DMS 273 (cell line): ENCODE measurements at regions not wholly inside any gene's neighbourhood (a gene's known extent, or its start where the extent isn't known, plus 50 kb on each side); places are given as distances from the start of the nearest gene placed in this dataset.
"Not testable (repeated sequence)": the region's sequence is repeated elsewhere in the genome, so short reads cannot be mapped to it uniquely, and the experiment has no call there.

Source experiments
- DNase-seq: peaks from one replicate; lab custom pipeline; 2025; ENCODE audit not compliant: unreplicated experiment; lab: John Stamatoyannopoulos, UW

DNA sequence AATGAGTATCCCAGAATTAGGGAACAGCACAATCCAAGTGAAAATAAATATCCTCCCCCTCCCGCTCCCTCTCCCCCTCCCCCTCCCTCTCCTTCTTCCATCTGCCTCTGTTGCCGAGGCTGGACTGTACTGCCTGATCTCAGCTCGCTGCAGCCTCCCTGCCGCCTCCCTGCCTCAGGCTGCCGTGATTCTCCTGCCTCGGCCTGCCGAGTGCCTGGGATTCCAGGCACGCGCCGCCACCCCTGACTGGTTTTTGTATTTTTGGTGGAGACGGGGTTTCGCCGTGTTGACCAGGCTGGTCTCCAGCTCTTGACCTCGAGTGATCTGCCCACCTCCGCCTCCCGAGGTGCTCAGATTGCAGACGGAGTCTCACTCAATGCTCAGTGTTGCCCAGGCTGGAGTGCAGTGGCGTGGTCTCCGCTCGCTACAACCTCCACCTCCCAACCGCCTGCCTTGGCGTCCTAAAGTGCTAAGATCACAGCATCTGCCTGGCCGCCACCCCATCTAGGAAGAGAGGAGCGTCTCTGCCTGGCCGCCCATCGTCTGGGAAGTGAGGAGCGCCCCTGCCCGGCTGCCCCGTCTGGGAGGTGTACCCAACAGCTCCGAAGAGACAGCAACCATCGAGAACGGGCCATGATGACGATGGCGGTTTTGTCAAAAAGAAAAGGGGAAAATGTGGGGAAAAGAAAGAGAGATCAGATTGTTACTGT, 178.9 kb upstream of the IPO5 start:
- not testable (repeated sequence) for DNase-seq

GRCh38 chr13:97780486-97780885, 173.0 kb upstream of the IPO5 start:
- no peak for DNase-seq

- no peak for DNase-seq
These were observed 171.6 kb upstream of the IPO5 start for GRCh38 chr13:97781891-97782305.

- no peak for DNase-seq
These were observed 167.0 kb upstream of the IPO5 start for GRCh38 chr13:97786510-97786909.

DNA sequence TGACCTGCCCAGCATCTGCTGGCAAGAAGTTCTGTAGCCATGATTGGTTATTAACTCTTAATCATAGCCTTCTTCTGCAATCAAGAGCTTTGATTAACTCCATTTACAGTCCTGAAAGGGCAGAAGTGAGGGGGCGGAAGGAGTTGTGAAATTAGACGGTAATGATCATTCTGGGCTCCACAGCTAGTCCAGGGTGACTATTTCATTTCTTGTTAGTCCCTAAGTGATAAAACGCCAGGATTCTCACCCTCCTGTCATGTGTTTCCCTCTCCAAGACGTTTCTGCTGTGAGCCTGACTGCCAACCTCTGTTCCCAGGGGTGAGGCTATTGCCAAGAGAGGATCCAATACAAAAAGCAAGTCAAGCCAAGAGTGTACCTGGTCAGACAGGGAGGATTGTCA, 155.9 kb upstream of the IPO5 start:
- no peak for DNase-seq

DNA sequence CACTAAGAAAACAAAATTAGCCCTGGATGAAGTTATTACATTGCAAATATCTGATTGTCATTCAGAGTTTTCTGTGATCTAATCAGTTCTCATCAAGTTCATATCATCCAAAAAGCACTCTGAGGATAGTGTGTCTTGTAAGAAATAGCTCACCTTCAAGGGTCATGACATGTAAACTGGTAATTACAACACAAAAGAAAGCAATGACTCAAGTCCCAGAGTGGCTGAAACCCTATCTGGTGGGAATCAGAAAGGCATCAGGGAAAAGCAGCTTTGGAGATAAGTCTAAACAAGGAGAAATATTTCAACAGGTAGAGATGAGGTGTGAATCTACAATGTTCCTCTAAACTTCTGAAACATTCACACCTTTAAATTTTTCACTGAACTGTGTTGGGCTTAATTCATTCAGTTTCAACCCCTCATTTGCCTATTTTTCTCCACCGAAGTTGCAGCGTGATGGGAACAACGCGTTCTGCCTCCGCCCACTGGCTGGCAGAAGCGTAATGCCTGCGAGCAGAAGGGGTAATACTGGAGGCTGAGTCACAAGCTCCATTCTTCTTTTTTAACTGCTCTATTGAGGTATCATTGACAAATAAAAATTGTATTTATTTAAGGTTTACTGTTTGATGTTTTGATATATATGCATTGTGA, 155.2 kb upstream of the IPO5 start:
- DNase-seq = no peak

GRCh38 chr13:97798836-97799235, 154.6 kb upstream of the IPO5 start:
- no peak for DNase-seq

DNA sequence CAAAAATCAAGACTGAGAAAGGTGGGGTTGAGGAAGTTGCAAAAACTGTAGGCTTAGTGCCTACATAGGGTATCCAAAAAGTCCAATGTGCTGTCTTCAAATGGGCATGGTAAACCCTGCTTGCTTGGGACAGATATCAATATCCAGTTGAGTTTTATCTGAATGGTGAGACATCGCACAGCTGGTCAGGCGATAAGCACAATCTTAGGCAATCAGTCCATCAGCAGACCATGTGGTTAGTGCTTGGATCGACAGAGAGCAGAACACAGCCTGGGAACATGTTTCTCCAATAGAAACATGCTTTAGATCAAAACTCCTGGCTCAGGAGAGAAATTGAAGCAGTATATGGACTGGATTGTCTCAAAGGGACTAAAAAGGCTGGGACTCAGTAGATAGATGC, 151.3 kb upstream of the IPO5 start:
- no peak for DNase-seq

DNA sequence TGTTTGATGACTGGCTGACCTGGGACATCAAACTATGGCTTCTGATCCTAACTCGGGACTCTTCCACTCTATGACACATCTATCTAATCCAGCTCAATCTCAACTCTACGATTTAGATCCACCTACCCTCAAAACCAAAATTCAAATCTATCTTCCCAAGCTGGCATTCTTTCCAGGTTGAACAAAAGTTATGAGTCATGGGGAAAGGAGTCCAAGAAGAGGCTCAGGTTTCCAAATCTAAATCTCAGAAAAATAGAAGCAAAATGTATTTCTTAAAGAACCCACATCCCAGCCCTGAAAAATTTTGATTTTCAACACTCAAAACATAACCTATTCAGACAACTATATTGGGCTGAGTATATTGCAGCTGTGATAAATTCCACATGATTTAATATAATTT, 143.9 kb upstream of the IPO5 start:
- DNase-seq = no peak

DNA sequence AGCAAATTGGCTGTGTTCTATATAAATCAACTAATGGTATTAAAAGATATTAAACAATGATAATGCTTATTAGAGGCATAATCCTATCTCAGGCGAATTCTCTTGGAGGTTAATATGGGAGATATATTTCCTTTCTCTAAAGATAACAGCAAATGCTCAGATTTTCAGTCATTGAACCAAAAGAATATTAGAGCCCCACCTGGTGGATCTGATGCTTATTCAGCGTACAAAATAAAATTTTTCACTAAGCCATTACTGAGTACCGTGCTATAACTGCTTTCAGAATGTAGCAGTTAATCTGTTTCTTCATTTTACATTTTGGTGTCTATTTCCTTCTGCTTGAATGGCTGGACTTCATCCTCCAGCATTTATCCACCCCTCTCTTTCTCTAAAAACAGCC, 143.3 kb upstream of the IPO5 start:
- DNase-seq = peak; percentile 42

DNA sequence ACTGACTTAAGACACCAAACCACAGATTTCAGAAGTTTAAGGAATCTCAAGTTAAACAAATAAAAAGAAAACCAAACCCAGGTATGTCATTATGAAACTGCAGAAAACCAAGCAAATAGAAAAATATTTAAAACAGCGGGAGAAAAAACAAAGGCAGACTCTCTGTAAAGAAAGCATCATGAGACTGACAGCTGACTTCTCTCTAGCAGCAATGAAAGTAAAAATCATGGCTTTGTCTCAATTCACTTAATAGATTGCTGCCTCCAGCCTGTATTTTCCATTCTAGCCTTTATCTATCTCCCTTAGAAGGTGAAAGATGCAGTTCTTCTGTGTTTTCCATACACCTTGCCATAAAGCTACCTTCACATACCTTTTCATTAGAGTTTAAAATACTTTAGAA, 131.1 kb upstream of the IPO5 start:
- no peak for DNase-seq

GRCh38 chr13:97826421-97827012, 127.0 kb upstream of the IPO5 start:
- DNase-seq = no peak

DNA sequence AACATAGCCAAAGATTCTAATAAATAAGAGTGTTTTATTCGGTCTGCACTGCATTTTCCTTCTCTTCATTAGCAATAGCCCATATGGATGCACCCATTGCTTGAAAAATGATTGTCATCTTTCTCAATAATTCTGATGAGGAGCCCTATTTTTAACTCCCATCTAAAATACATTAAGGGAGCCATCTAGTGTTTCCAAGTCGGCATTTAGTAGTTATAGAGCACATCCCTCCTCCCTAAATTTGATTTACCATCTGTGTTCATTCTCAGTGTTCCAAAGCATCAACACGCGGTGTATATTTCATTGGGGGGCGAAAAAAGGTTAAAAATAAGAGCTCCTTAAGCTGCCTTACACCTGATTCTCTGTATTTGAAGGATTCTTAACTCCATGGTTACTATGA, 119.2 kb upstream of the IPO5 start:
- peak; percentile 14 for DNase-seq

- no peak for DNase-seq
These were observed 110.3 kb upstream of the IPO5 start for GRCh38 chr13:97843189-97843588.

- DNase-seq = no peak
These were observed 109.3 kb upstream of the IPO5 start for GRCh38 chr13:97844151-97844550.

- DNase-seq = no peak
These were observed 104.6 kb upstream of the IPO5 start for GRCh38 chr13:97848886-97849285.

GRCh38 chr13:97849305-97849704, 104.2 kb upstream of the IPO5 start:
- DNase-seq = peak; percentile 28

DNA sequence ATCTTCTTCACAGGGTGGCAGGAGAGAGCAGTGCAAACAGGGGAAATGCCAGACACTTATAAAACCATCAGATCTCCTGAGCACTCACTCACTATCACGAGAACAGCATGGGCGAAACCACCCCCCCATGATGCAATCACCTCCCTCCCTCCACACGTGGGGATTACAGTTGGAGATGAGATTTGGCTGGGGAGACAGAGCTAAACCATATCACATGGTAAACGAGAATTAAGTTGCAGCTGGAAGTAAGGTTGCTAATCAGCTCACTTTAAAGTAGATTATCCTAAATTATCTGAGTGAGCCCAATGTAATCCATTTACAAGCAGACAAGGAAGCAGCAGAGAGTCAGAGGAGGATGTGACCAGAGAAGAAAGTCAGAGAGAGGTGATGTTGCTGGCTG, 102.2 kb upstream of the IPO5 start:
- DNase-seq = no peak

- no peak for DNase-seq
These were observed 101.1 kb upstream of the IPO5 start for GRCh38 chr13:97852181-97852874.

DNA sequence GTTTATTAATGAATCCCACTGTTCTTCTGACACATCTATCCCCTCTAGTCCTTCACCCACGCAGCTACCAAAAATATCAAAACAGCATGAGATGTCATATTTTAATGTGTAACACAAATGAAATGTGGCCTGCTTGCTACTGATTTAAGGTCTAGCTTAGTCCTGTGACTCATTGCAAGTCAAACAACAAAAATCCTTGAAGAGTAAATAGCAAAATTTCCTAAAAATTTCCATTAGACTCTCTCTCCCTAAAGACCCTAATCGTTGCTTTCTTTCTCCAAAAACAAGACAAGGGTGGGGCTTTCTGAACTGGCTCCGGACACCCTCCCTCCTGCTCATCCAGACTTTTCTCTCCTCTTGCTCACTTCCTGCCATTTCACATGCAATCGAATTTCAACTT, 99.9 kb upstream of the IPO5 start:
- DNase-seq = no peak

DNA sequence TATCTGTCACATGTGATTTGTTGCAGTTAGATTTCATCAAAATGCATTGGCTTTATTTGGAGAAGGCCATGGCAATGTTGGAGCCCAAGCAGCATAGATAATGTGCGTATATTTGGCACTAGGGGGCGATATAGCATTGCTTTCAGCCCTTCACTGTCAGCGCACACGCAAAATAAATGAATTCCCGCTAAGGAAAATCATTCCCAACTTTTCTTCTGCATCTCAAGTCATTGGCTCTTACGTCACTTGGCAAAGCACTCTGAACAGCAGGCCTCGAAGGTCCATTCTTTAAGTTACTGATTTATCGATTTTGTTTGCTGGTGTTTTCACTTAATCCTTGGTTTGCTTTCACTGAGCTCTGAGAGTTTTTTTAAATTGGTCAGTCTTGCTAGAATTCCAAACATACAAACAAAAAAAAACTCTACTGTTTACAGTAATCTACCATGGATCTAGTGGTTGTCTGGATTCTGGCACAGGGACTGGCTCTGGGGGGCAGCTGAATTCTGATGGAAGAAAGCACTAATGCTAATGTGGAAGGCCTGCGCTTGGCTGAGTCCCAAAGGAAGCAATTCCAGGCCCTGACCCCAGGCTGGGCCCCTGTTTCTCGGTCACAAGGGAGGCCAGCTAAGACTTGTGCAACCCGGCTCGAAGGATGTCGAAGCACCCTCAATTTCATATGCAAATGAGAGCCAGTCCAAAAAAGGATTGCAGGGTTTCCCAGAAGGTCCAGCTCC, 97.7 kb upstream of the IPO5 start:
- DNase-seq = peak; percentile 81
